OCI-LY7 (cell line): ENCODE measurements at regions not wholly inside any gene's neighbourhood (a gene's known extent, or its start where the extent isn't known, plus 50 kb on each side); places are given as distances from the start of the nearest gene placed in this dataset.

Source experiments
- BruUV-seq: library from RNA; stranded (reverse); fragments of 400-500 nt; replicated peaks from 2 replicates; lab custom pipeline; 2021; lab: Mats Ljungman, UMichigan
- CTCF ChIA-PET: fragments of 300-600 bp; sonication (Branson Sonifier 250); formaldehyde crosslinking; loops from one replicate; lab custom pipeline; 2022; ENCODE audit warnings: antibody characterized with exemption; ENCODE audit not compliant: unreplicated experiment; lab: Charles Lee
- POLR2A ChIA-PET: fragments of 300-600 bp; sonication (Branson Sonifier 250); formaldehyde crosslinking; loops from one replicate; lab custom pipeline; 2022; ENCODE audit warnings: antibody characterized with exemption; lab: Charles Lee
- DNase-seq: peaks from one replicate; pipeline ENCODE4 v3.0.0-alpha.2; 2015; ENCODE audit warnings: low spot score
- H2AFZ ChIP-seq: fragments of 200-600 bp; sonication (generic), shearing (Covaris generic); 2 replicates; pipeline ENCODE4 v1.6.1; 2014; ENCODE audit warnings: mild to moderate bottlenecking, antibody characterized with exemption, low read length, moderate library complexity
- H3K27ac ChIP-seq: fragments of 200-600 bp; sonication (generic); 2 replicates; pipeline ENCODE4 v1.5.1; 2014; ENCODE audit warnings: mixed run types, low read depth, mild to moderate bottlenecking, moderate library complexity, low read length, inconsistent platforms; ENCODE audit not compliant: poor library complexity, severe bottlenecking
- H3K36me3 ChIP-seq: fragments of 200-600 bp; sonication (generic); 2 replicates; pipeline ENCODE4 v1.6.1; 2014; ENCODE audit warnings: mild to moderate bottlenecking, antibody characterized with exemption, low read length, moderate library complexity, mixed read lengths; ENCODE audit not compliant: insufficient read depth
- H3K4me1 ChIP-seq: fragments of 200-600 bp; sonication (generic); 2 replicates; pipeline ENCODE4 v1.5.1; 2014; ENCODE audit warnings: mild to moderate bottlenecking, low read length; ENCODE audit not compliant: insufficient read depth, poor library complexity, severe bottlenecking
- H3K4me2 ChIP-seq: fragments of 200-600 bp; sonication (generic); 2 replicates; pipeline ENCODE4 v1.6.1; 2014; ENCODE audit warnings: mild to moderate bottlenecking, low read length
- H3K4me3 ChIP-seq: fragments of 200-600 bp; sonication (generic); 2 replicates; pipeline ENCODE4 v1.5.1; 2014; ENCODE audit warnings: mild to moderate bottlenecking, low read depth, low read length; ENCODE audit not compliant: poor library complexity, severe bottlenecking
- H3K79me2 ChIP-seq: fragments of 200-600 bp; sonication (generic); 2 replicates; pipeline ENCODE4 v1.6.1; 2016; ENCODE audit warnings: low read depth, mild to moderate bottlenecking, low read length, moderate library complexity, mixed read lengths; ENCODE audit not compliant: insufficient read depth
- H3K9me2 ChIP-seq: fragments of 200-600 bp; sonication (generic); 2 replicates; pipeline ENCODE4 v1.6.1; 2016; ENCODE audit warnings: mild to moderate bottlenecking, low read length, mixed read lengths; ENCODE audit not compliant: insufficient read depth
- H3K9me3 ChIP-seq: fragments of 200-600 bp; sonication (generic); 2 replicates; pipeline ENCODE4 v1.6.1; 2014; ENCODE audit warnings: mild to moderate bottlenecking, mixed run types, low read length, mixed read lengths
- H4K20me1 ChIP-seq: fragments of 200-600 bp; sonication (generic); 2 replicates; pipeline ENCODE4 v1.6.1; 2014; ENCODE audit warnings: mild to moderate bottlenecking, antibody characterized with exemption, low read length, moderate library complexity, mixed read lengths; ENCODE audit not compliant: insufficient read depth
- CTCF ChIP-seq: fragments of 200-600 bp; sonication (generic); conservative IDR thresholded peaks from 2 replicates; pipeline ENCODE4 v1.5.1; 2014; ENCODE audit warnings: mild to moderate bottlenecking, antibody characterized with exemption, low read length, moderate library complexity, mixed read lengths
- EZH2phosphoT487 ChIP-seq: fragments of 200-600 bp; sonication (generic); IDR thresholded peaks from 2 replicates; pipeline ENCODE4 v1.6.1; 2018; ENCODE audit warnings: low read depth, borderline replicate concordance, mild to moderate bottlenecking, mixed run types, antibody characterized with exemption, low read length, moderate library complexity, mixed read lengths
- intact Hi-C: fragments of 100-400 bp; cut with micrococcal nuclease; formaldehyde crosslinking; loops from one replicate; pipeline ENCODE4 v1.10.0; 2022; ENCODE audit not compliant: unreplicated experiment

GRCh38 chr1:13878021-13878420 is 178.0 kb downstream of the PRDM2 start:
- no peaks in the 10 kb centered on the region for H3K4me1 ChIP-seq
- H3K27ac ChIP-seq: no peak overlapping the region
- BruUV-seq: no TSS peak
- no peaks in the 10 kb centered on the region for H3K9me2 ChIP-seq
- intact Hi-C loops: no loop called here
- no peaks in the 10 kb centered on the region for H3K36me3 ChIP-seq
- no peak overlapping the region for H3K4me2 ChIP-seq
- H2AFZ ChIP-seq: no peak overlapping the region
- H4K20me1 ChIP-seq: no peaks in the 10 kb centered on the region
- no peaks in the 10 kb centered on the region for H3K9me3 ChIP-seq
- ChIA-PET POLR2A (no interaction called here), CTCF (no interaction called here)
- H3K4me3 ChIP-seq: no peak overlapping the region
- TF ChIP-seq EZH2phosphoT487 (no peak), CTCF (no peak)
- no peaks in the 10 kb centered on the region for H3K79me2 ChIP-seq
- DNase-seq: no peak

- BruUV-seq: no TSS peak
- Histone ChIP-seq H3K9me2 (no peaks in the 10 kb centered on the region), H3K79me2 (no peaks in the 10 kb centered on the region), H3K4me3 (no peak overlapping the region), H2AFZ (no peak overlapping the region), H3K9me3 (no peaks in the 10 kb centered on the region), H3K4me2 (no peak overlapping the region), H4K20me1 (no peaks in the 10 kb centered on the region), H3K27ac (no peak overlapping the region), H3K36me3 (no peaks in the 10 kb centered on the region), H3K4me1 (no peaks in the 10 kb centered on the region)
- intact Hi-C loops: no loop called here
- CTCF ChIA-PET: no interaction called here
- POLR2A ChIA-PET: no interaction called here
- no peak for DNase-seq
- TF ChIP-seq EZH2phosphoT487 (no peak), CTCF (no peak)
Observed at GRCh38 chr1:13878451-13878850, 178.5 kb downstream of the PRDM2 start.

- TF ChIP-seq CTCF: no peak
- TF ChIP-seq EZH2phosphoT487: no peak
- Histone ChIP-seq H3K9me2 (no peaks in the 10 kb centered on the region), H3K79me2 (no peaks in the 10 kb centered on the region), H3K4me1 (no peaks in the 10 kb centered on the region), H2AFZ (no peak overlapping the region), H3K27ac (no peak overlapping the region), H3K4me2 (no peak overlapping the region), H3K36me3 (no peaks in the 10 kb centered on the region), H3K9me3 (no peaks in the 10 kb centered on the region), H4K20me1 (no peaks in the 10 kb centered on the region), H3K4me3 (no peak overlapping the region)
- POLR2A ChIA-PET: interaction anchor here (0.7 kb wide), 1 partner anchor 1294 kb away, joined by 4 read pairs; no protein-coding TSS in a partner anchor
- no peak for DNase-seq
- CTCF ChIA-PET: no interaction called here
- intact Hi-C loops: no loop called here
- BruUV-seq: no TSS peak
Observed at GRCh38 chr1:13881385-13882088, 181.5 kb downstream of the PRDM2 start.
